ENCODE measurements at regions not wholly inside any gene's neighbourhood (a gene's known extent, or its start where the extent isn't known, plus 50 kb on each side); places are given as distances from the start of the nearest gene placed in this dataset.

GRCh38 chr1:226793620-226794276 lies 54.7 kb upstream of the ITPKB start:
- H3K27me3 Mint-ChIP-seq: peaks cover 0 to 4% of the 10 kb centered on the region in 2 donors
- DNase-seq (no peak), ATAC-seq (replicated peaks) (no peak)
- H3K36me3 Mint-ChIP-seq: no peaks in the 10 kb centered on the region
- H3K27ac Mint-ChIP-seq: no peak overlapping the region
- H3K4me3 Mint-ChIP-seq: no peak overlapping the region
- H3K4me1 Mint-ChIP-seq: peaks cover 14 to 16% of the 10 kb centered on the region in 2 donors
- H3K9me3 Mint-ChIP-seq: no peaks in the 10 kb centered on the region

- Mint-ChIP-seq H3K9me3 (no peaks in the 10 kb centered on the region), H3K27ac (no peak overlapping the region), H3K4me3 (no peak overlapping the region), H3K36me3 (no peaks in the 10 kb centered on the region), H3K4me1 (peaks cover 10 to 16% of the 10 kb centered on the region in 2 donors), H3K27me3 (peaks cover 0 to 4% of the 10 kb centered on the region in 2 donors)
- DNase-seq: no peak
- no peak for ATAC-seq (replicated peaks)
These were observed 53.3 kb upstream of the ITPKB start for GRCh38 chr1:226792368-226792767.

GRCh38 chr1:226790545-226791181 lies 51.6 kb upstream of the ITPKB start:
- H3K4me1 Mint-ChIP-seq: peaks cover 10 to 22% of the 10 kb centered on the region in 2 donors
- H3K4me3 Mint-ChIP-seq: no peak overlapping the region
- H3K9me3 Mint-ChIP-seq: no peaks in the 10 kb centered on the region
- H3K27me3 Mint-ChIP-seq: peaks cover 0 to 4% of the 10 kb centered on the region in 2 donors
- H3K27ac Mint-ChIP-seq: no peak overlapping the region
- H3K36me3 Mint-ChIP-seq: no peaks in the 10 kb centered on the region
- DNase-seq (no peak), ATAC-seq (replicated peaks) (no peak)

- H3K4me1 Mint-ChIP-seq: peaks cover 12 to 22% of the 10 kb centered on the region in 2 donors
- no peaks in the 10 kb centered on the region for H3K36me3 Mint-ChIP-seq
These were observed 49.9 kb upstream of the ITPKB start for GRCh38 chr1:226788965-226789364.

More at GRCh38 chr1:226788965-226789364, 49.9 kb upstream of the ITPKB start:
- Mint-ChIP-seq H3K9me3 (no peaks in the 10 kb centered on the region), H3K4me3 (no peak overlapping the region), H3K27me3 (no peaks in the 10 kb centered on the region), H3K27ac (peak overlapping the region; percentile 14)
- ATAC-seq (replicated peaks): peak; percentile 82 to 88
- no peak for DNase-seq
